IMR-90 (cell line): ENCODE measurements at regions not wholly inside any gene's neighbourhood (a gene's known extent, or its start where the extent isn't known, plus 50 kb on each side); places are given as distances from the start of the nearest gene placed in this dataset.

Source experiments
- ATAC-seq: fragments of 200-7000 bp; cut with Tn5 transposase; 2 replicates; pipeline ENCODE4 v1.9.1; 2020; ENCODE audit warnings: low read depth, mild to moderate bottlenecking, moderate library complexity
- BruUV-seq: library from RNA; stranded (reverse); fragments of 400-500 nt; replicated peaks from 2 replicates; lab custom pipeline; 2021; lab: Mats Ljungman, UMichigan
- CTCF ChIA-PET: fragments of 300-600 bp; formaldehyde crosslinking; extraction: SDS; loops from one replicate; lab custom pipeline; 2021; ENCODE audit warnings: antibody characterized with exemption; lab: Yijun Ruan, JAX
- POLR2A ChIA-PET: fragments of 300-600 bp; sonication (Branson Sonifier 250); formaldehyde crosslinking; loops from one replicate; lab custom pipeline; 2022; ENCODE audit warnings: antibody characterized with exemption; ENCODE audit not compliant: unreplicated experiment; lab: Charles Lee
- DNase-seq: peaks from one replicate; pipeline ENCODE4 v3.0.0; 2013
- H2AFZ ChIP-seq: replicated peaks from 2 replicates; pipeline ENCODE3; 2013; ENCODE audit warnings: low read length, mild to moderate bottlenecking; ENCODE audit not compliant: poor library complexity
- H2AK5ac ChIP-seq: 2 replicates; pipeline ENCODE4 v1.6.1; 2013; ENCODE audit warnings: low read depth, low read length, inconsistent platforms
- H2AK9ac ChIP-seq: replicated peaks from 2 replicates; pipeline ENCODE3; 2013; ENCODE audit warnings: mild to moderate bottlenecking, low read depth, low read length, moderate library complexity; ENCODE audit not compliant: poor library complexity
- H2BK120ac ChIP-seq: 2 replicates; pipeline ENCODE4 v1.6.1; 2013; ENCODE audit warnings: low read depth, low read length, inconsistent platforms
- H2BK15ac ChIP-seq: 3 replicates; pipeline ENCODE4 v1.6.1; 2013; ENCODE audit warnings: low read depth, low read length, inconsistent platforms
- H2BK20ac ChIP-seq: 2 replicates; pipeline ENCODE4 v1.6.1; 2013; ENCODE audit warnings: low read depth, mild to moderate bottlenecking, inconsistent platforms, low read length, moderate library complexity
- H2BK5ac ChIP-seq: 2 replicates; pipeline ENCODE4 v1.6.1; 2013; ENCODE audit warnings: mild to moderate bottlenecking, low read depth, low read length, inconsistent platforms; ENCODE audit not compliant: poor library complexity, severe bottlenecking
- H3K14ac ChIP-seq: replicated peaks from 2 replicates; pipeline ENCODE4 v1.6.1; 2013; ENCODE audit warnings: low read depth, low read length, inconsistent platforms
- H3K18ac ChIP-seq: 2 replicates; pipeline ENCODE4 v1.6.1; 2013; ENCODE audit warnings: low read depth, low read length, control low read depth
- H3K23ac ChIP-seq: 2 replicates; pipeline ENCODE4 v1.6.1; 2013; ENCODE audit warnings: low read depth, low read length, inconsistent platforms
- H3K27ac ChIP-seq: 2 replicates; pipeline ENCODE4 v1.5.1; 2013; ENCODE audit warnings: mild to moderate bottlenecking, control low read depth, low read length; ENCODE audit not compliant: insufficient read depth
- H3K27me3 ChIP-seq: 2 replicates; pipeline ENCODE4 v1.6.1; 2013; ENCODE audit warnings: low read length; ENCODE audit not compliant: control insufficient read depth, insufficient read depth
- H3K36me3 ChIP-seq: 2 replicates; pipeline ENCODE4 v1.6.1; 2013; ENCODE audit warnings: low read length, mixed read lengths; ENCODE audit not compliant: control insufficient read depth, insufficient read depth
- H3K4ac ChIP-seq: 2 replicates; pipeline ENCODE4 v1.6.1; 2013; ENCODE audit warnings: low read depth, low read length, inconsistent platforms
- H3K4me1 ChIP-seq: 2 replicates; pipeline ENCODE4 v1.6.1; 2013; ENCODE audit warnings: low read length, mixed read lengths; ENCODE audit not compliant: control insufficient read depth, insufficient read depth
- H3K4me2 ChIP-seq: 2 replicates; pipeline ENCODE4 v1.6.1; 2013; ENCODE audit warnings: low read depth, mild to moderate bottlenecking, control low read depth, low read length, moderate library complexity
- H3K4me3 ChIP-seq: 2 replicates; pipeline ENCODE4 v1.5.1; 2013; ENCODE audit warnings: low read depth, mild to moderate bottlenecking, control low read depth, low read length, moderate library complexity; ENCODE audit not compliant: insufficient read depth
- H3K56ac ChIP-seq: 2 replicates; pipeline ENCODE4 v1.6.1; 2013; ENCODE audit warnings: low read length, inconsistent platforms; ENCODE audit not compliant: insufficient read depth; ENCODE audit errors: extremely low read depth
- H3K79me1 ChIP-seq, 2 experiments: 2 replicates each; pipeline ENCODE4 v1.6.1; 2013; ENCODE audit warnings: low read length in 2 of 2, inconsistent platforms in 1 of 2, low read depth in 1 of 2
- H3K9ac ChIP-seq: 2 replicates; pipeline ENCODE4 v1.6.1; 2013; ENCODE audit warnings: low read depth, low read length, control low read depth
- H3K9me1 ChIP-seq: 2 replicates; pipeline ENCODE4 v1.6.1; 2013; ENCODE audit warnings: low read length, inconsistent platforms; ENCODE audit not compliant: insufficient read depth
- H3K9me3 ChIP-seq: 2 replicates; pipeline ENCODE4 v1.6.1; 2013; ENCODE audit warnings: low read length; ENCODE audit not compliant: control insufficient read depth, insufficient read depth
- H4K20me1 ChIP-seq: 2 replicates; pipeline ENCODE4 v1.6.1; 2013; ENCODE audit warnings: low read length, inconsistent platforms; ENCODE audit not compliant: insufficient read depth
- H4K5ac ChIP-seq: 2 replicates; pipeline ENCODE4 v1.6.1; 2013; ENCODE audit warnings: mild to moderate bottlenecking, low read depth, low read length, control low read depth
- H4K8ac ChIP-seq, 2 experiments: 2 replicates each; pipeline ENCODE4 v1.6.1; 2013; ENCODE audit warnings: low read depth in 2 of 2, low read length in 2 of 2, control low read depth in 1 of 2, inconsistent platforms in 1 of 2
- H4K91ac ChIP-seq: 2 replicates; pipeline ENCODE4 v1.6.1; 2013; ENCODE audit warnings: low read depth, low read length, inconsistent platforms; ENCODE audit not compliant: insufficient read depth
- BHLHE40 ChIP-seq: fragments of 150-350 bp; IDR thresholded peaks from 2 replicates; pipeline ENCODE4 v1.6.1; 2016; ENCODE audit warnings: mild to moderate bottlenecking, low read depth, low read length
- CEBPB ChIP-seq: IDR thresholded peaks from 2 replicates; pipeline ENCODE4 v1.6.1; 2012; ENCODE audit warnings: low read depth, low read length, improper control_type of control experiment
- NFE2L2 ChIP-seq: fragments of 150-350 bp; IDR thresholded peaks from 2 replicates; pipeline ENCODE4 v1.6.1; 2016; ENCODE audit warnings: low read depth, mild to moderate bottlenecking, low read length
- RCOR1 ChIP-seq: IDR thresholded peaks from 2 replicates; pipeline ENCODE4 v1.6.1; 2012; ENCODE audit warnings: mild to moderate bottlenecking, low read length, improper control_type of control experiment; ENCODE audit not compliant: insufficient replicate concordance
- WGBS, 2 experiments: methylation state at CpG; one replicate each; pipeline versions ENCODE4 v1.1.5 to v1.1.7; 2013; ENCODE audit warnings: missing lambda C conversion rate in 2 of 2; ENCODE audit not compliant: insufficient read length in 1 of 2; ENCODE audit errors: extremely low coverage in 2 of 2; 5-methylcytosine and 5-hydroxymethylcytosine counted together
- dilution Hi-C: fragments of 300-500 bp; cut with HindIII; formaldehyde crosslinking; loops from one replicate; pipeline ENCODE4 v1.14.3; 2018; ENCODE audit warnings: low sequenced_read_pairs; ENCODE audit not compliant: unreplicated experiment
- in situ Hi-C: fragments of 300-500 bp; cut with MboI; formaldehyde crosslinking; loops from 3 replicates; pipeline ENCODE4 v1.14.3; 2019; ENCODE audit warnings: low sequenced_read_pairs, inconsistent platforms, mixed read lengths
- intact Hi-C: fragments of 100-400 bp; cut with micrococcal nuclease; formaldehyde crosslinking; loops from 2 replicates; pipeline ENCODE4 v1.10.0; 2022

GRCh38 chr13:67803118-67803517 lies 573.0 kb upstream of the PCDH9 start:
- Histone ChIP-seq H3K56ac (no peak overlapping the region), H4K20me1 (no peaks in the 10 kb centered on the region), H3K36me3 (no peaks in the 10 kb centered on the region), H2BK5ac (no peak overlapping the region), H3K23ac (no peak overlapping the region), H2BK120ac (no peak overlapping the region), H3K18ac (no peak overlapping the region), H4K8ac (no peak overlapping the region), H3K27ac (no peak overlapping the region), H3K4me1 (no peaks in the 10 kb centered on the region), H3K9me1 (no peaks in the 10 kb centered on the region), H3K14ac (no peak overlapping the region), H2AK9ac (no peak overlapping the region), H2BK20ac (no peak overlapping the region), H2BK15ac (no peak overlapping the region), H3K4me2 (no peak overlapping the region), H4K91ac (no peak overlapping the region), H3K4me3 (no peak overlapping the region), H2AFZ (no peak overlapping the region), H2AK5ac (no peak overlapping the region), H3K79me1 (no peaks in the 10 kb centered on the region), H3K9me3 (0 out of 2 replicates have a peak, but pooled peaks cover 2% of the 10 kb centered on the region), H3K9ac (no peak overlapping the region), H3K27me3 (no peaks in the 10 kb centered on the region), H3K4ac (no peak overlapping the region), H4K5ac (no peak overlapping the region)
- DNase-seq (no peak), ATAC-seq (no peak)
- ChIA-PET CTCF (no interaction called here), POLR2A (no interaction called here)
- intact Hi-C loops, result no loop called here
- in situ Hi-C loops, result no loop called here
- dilution Hi-C loops, result no loop called here
- no peak for TF ChIP-seq RCOR1
- TF ChIP-seq BHLHE40, result no peak
- no peak for TF ChIP-seq CEBPB
- TF ChIP-seq NFE2L2, result no peak
- WGBS, 2 experiments, result 58% methylated on average over 3 of the region's 8 CpGs; no CpG with 5 or more reads in 1 of the 2 experiments
- BruUV-seq, result no TSS peak
